ENCODE measurements at regions not wholly inside any gene's neighbourhood (a gene's known extent, or its start where the extent isn't known, plus 50 kb on each side); places are given as distances from the start of the nearest gene placed in this dataset.

- Mint-ChIP-seq H3K4me1 (no peaks in the 10 kb centered on the region), H3K36me3 (ENCODE audit: low read depth) (no peaks in the 10 kb centered on the region), H3K9me3 (peaks cover 3% of the 10 kb centered on the region), H3K4me3 (no peak overlapping the region), H3K27me3 (ENCODE audit: low read depth) (peaks cover 81% of the 10 kb centered on the region), H3K27ac (no peak overlapping the region)
- TF ChIP-seq CTCF (IDR thresholded peaks at IDR 0.05; ENCODE audit: unreplicated experiment in 3 of 3), result no peak
Observed at GRCh38 chr22:49715450-49715849, 112.2 kb downstream of the BRD1 start.

GRCh38 chr22:49713003-49713402 lies 114.7 kb downstream of the BRD1 start:
- no peaks in the 10 kb centered on the region for H3K4me1 Mint-ChIP-seq
- H3K27ac Mint-ChIP-seq, result no peak overlapping the region
- TF ChIP-seq CTCF (IDR thresholded peaks at IDR 0.05; ENCODE audit: unreplicated experiment in 3 of 3), result no peak
- H3K36me3 Mint-ChIP-seq (ENCODE audit: low read depth), result no peaks in the 10 kb centered on the region
- no peak overlapping the region for H3K4me3 Mint-ChIP-seq
- peaks cover 70% of the 10 kb centered on the region for H3K27me3 Mint-ChIP-seq (ENCODE audit: low read depth)
- peaks cover 3% of the 10 kb centered on the region for H3K9me3 Mint-ChIP-seq

GRCh38 chr22:49712195-49712791 lies 115.4 kb downstream of the BRD1 start:
- no peak for TF ChIP-seq CTCF (IDR thresholded peaks at IDR 0.05; ENCODE audit: unreplicated experiment in 3 of 3)

GRCh38 chr22:49710746-49711145 lies 116.9 kb downstream of the BRD1 start:
- Mint-ChIP-seq H3K4me1 (no peaks in the 10 kb centered on the region), H3K9me3 (peaks cover 3% of the 10 kb centered on the region), H3K27ac (no peak overlapping the region), H3K36me3 (ENCODE audit: low read depth) (no peaks in the 10 kb centered on the region), H3K4me3 (no peak overlapping the region), H3K27me3 (ENCODE audit: low read depth) (peaks cover 65% of the 10 kb centered on the region)
- no peak for TF ChIP-seq CTCF (IDR thresholded peaks at IDR 0.05; ENCODE audit: unreplicated experiment in 3 of 3)

More at GRCh38 chr22:49712195-49712791, 115.4 kb downstream of the BRD1 start:
- Mint-ChIP-seq H3K27me3 (ENCODE audit: low read depth) (peaks cover 67% of the 10 kb centered on the region), H3K9me3 (peaks cover 3% of the 10 kb centered on the region), H3K4me3 (no peak overlapping the region), H3K4me1 (no peaks in the 10 kb centered on the region), H3K36me3 (ENCODE audit: low read depth) (no peaks in the 10 kb centered on the region), H3K27ac (no peak overlapping the region)

- Mint-ChIP-seq H3K36me3 (ENCODE audit: low read depth) (no peaks in the 10 kb centered on the region), H3K27ac (no peak overlapping the region), H3K9me3 (peaks cover 3% of the 10 kb centered on the region), H3K4me1 (no peaks in the 10 kb centered on the region), H3K4me3 (no peak overlapping the region), H3K27me3 (ENCODE audit: low read depth) (peaks cover 61% of the 10 kb centered on the region)
- TF ChIP-seq CTCF (IDR thresholded peaks at IDR 0.05; ENCODE audit: unreplicated experiment in 3 of 3), result no peak
Observed at GRCh38 chr22:49709464-49709863, 118.2 kb downstream of the BRD1 start.

- Mint-ChIP-seq H3K4me1 (peaks cover 5% of the 10 kb centered on the region), H3K4me3 (no peak overlapping the region), H3K27ac (no peak overlapping the region), H3K36me3 (ENCODE audit: low read depth) (no peaks in the 10 kb centered on the region), H3K27me3 (ENCODE audit: low read depth) (peaks cover 60% of the 10 kb centered on the region), H3K9me3 (peaks cover 11% of the 10 kb centered on the region)
- TF ChIP-seq CTCF (IDR thresholded peaks at IDR 0.05; ENCODE audit: unreplicated experiment in 3 of 3), result no peak
Observed at GRCh38 chr22:49705972-49706352, 121.7 kb downstream of the BRD1 start.

All from nephron (organoid).